Activated CD8-positive, alpha-beta T cell treated with anti-CD3 and anti-CD28 coated beads, Interleukin-2, amount 10 ng/mL, durations not matched to agents 7 days and 5 days (primary cell): ENCODE measurements at regions not wholly inside any gene's neighbourhood (a gene's known extent, or its start where the extent isn't known, plus 50 kb on each side); places are given as distances from the start of the nearest gene placed in this dataset.

Experiments
- ATAC-seq: fragments of 150-1000 bp; cut with Tn5 transposase; one replicate; pipeline ENCODE4 v1.10.0; 2021; ENCODE audit warnings: moderate library complexity
- CTCF ChIA-PET: fragments of 350-600 bp; sonication (Branson Sonifier 250); formaldehyde crosslinking; loops from one replicate; lab custom pipeline; 2021; ENCODE audit warnings: antibody characterized with exemption; lab: Charles Lee
- POLR2A ChIA-PET: fragments of 350-600 bp; sonication (Branson Sonifier 250); formaldehyde crosslinking; loops from one replicate; lab custom pipeline; 2021; ENCODE audit warnings: antibody characterized with exemption; lab: Charles Lee
- DNase-seq: peaks from one replicate; pipeline ENCODE4 v3.0.0-alpha.2; 2020
- H3K27ac Mint-ChIP-seq: one replicate; pipeline ENCODE4 v1.8.0; 2021; ENCODE audit warnings: mild to moderate bottlenecking, mixed read lengths
- H3K27me3 Mint-ChIP-seq: one replicate; pipeline ENCODE4 v1.8.0; 2021; ENCODE audit warnings: low read depth, mixed read lengths
- H3K36me3 Mint-ChIP-seq: one replicate; pipeline ENCODE4 v1.8.0; 2021; ENCODE audit warnings: low read depth, mixed read lengths
- H3K4me1 Mint-ChIP-seq: one replicate; pipeline ENCODE4 v1.8.0; 2021; ENCODE audit warnings: low read depth, mixed read lengths
- H3K4me3 Mint-ChIP-seq: one replicate; pipeline ENCODE4 v1.8.0; 2021; ENCODE audit warnings: mild to moderate bottlenecking, mixed read lengths
- H3K9me3 Mint-ChIP-seq: one replicate; pipeline ENCODE4 v1.8.0; 2022; ENCODE audit warnings: mixed read lengths; ENCODE audit not compliant: insufficient read depth

- DNase-seq (no peak), ATAC-seq (no peak)
- no peaks in the 10 kb centered on the region for H3K4me1 Mint-ChIP-seq
- ChIA-PET CTCF (no interaction called here), POLR2A (no interaction called here)
- no peaks in the 10 kb centered on the region for H3K9me3 Mint-ChIP-seq
- H3K4me3 Mint-ChIP-seq: no peak overlapping the region
- H3K27ac Mint-ChIP-seq: no peak overlapping the region
- H3K27me3 Mint-ChIP-seq: peaks cover 2% of the 10 kb centered on the region
- no peaks in the 10 kb centered on the region for H3K36me3 Mint-ChIP-seq
Measured at GRCh38 chr11:45532546-45532945, 132.9 kb downstream of the CHST1 start.

- no peak overlapping the region for H3K4me3 Mint-ChIP-seq
- CTCF ChIA-PET: no interaction called here
- POLR2A ChIA-PET: no interaction called here
- H3K36me3 Mint-ChIP-seq: no peaks in the 10 kb centered on the region
- H3K27me3 Mint-ChIP-seq: peaks cover 2% of the 10 kb centered on the region
- ATAC-seq (no peak), DNase-seq (no peak)
- no peak overlapping the region for H3K27ac Mint-ChIP-seq
- H3K4me1 Mint-ChIP-seq: no peaks in the 10 kb centered on the region
- H3K9me3 Mint-ChIP-seq: no peaks in the 10 kb centered on the region
Measured at GRCh38 chr11:45530776-45531175, 134.6 kb downstream of the CHST1 start.

GRCh38 chr11:45530111-45530510, 135.3 kb downstream of the CHST1 start:
- Mint-ChIP-seq H3K4me3 (no peak overlapping the region), H3K27me3 (peaks cover 2% of the 10 kb centered on the region), H3K36me3 (no peaks in the 10 kb centered on the region), H3K27ac (no peak overlapping the region), H3K9me3 (no peaks in the 10 kb centered on the region), H3K4me1 (no peaks in the 10 kb centered on the region)
- ChIA-PET CTCF (no interaction called here), POLR2A (no interaction called here)
- DNase-seq: no peak
- ATAC-seq: no peak

- POLR2A ChIA-PET: no interaction called here
- ATAC-seq: no peak
- no peaks in the 10 kb centered on the region for H3K9me3 Mint-ChIP-seq
- no peaks in the 10 kb centered on the region for H3K36me3 Mint-ChIP-seq
- no peak overlapping the region for H3K4me3 Mint-ChIP-seq
- no peak overlapping the region for H3K27ac Mint-ChIP-seq
- CTCF ChIA-PET: no interaction called here
- H3K4me1 Mint-ChIP-seq: no peaks in the 10 kb centered on the region
- no peak for DNase-seq
- peaks cover 2% of the 10 kb centered on the region for H3K27me3 Mint-ChIP-seq
Measured at GRCh38 chr11:45528435-45528834, 137.0 kb downstream of the CHST1 start.

- ATAC-seq: no peak
- ChIA-PET POLR2A (no interaction called here), CTCF (no interaction called here)
- Mint-ChIP-seq H3K36me3 (no peaks in the 10 kb centered on the region), H3K4me3 (no peak overlapping the region), H3K27me3 (no peaks in the 10 kb centered on the region), H3K27ac (no peak overlapping the region), H3K4me1 (no peaks in the 10 kb centered on the region), H3K9me3 (no peaks in the 10 kb centered on the region)
- DNase-seq: no peak
Measured at GRCh38 chr11:45527898-45528297, 137.5 kb downstream of the CHST1 start.

GRCh38 chr11:45525393-45525792, 140.0 kb downstream of the CHST1 start:
- no peak for DNase-seq
- Mint-ChIP-seq H3K27ac (no peak overlapping the region), H3K4me1 (no peaks in the 10 kb centered on the region), H3K27me3 (no peaks in the 10 kb centered on the region), H3K36me3 (no peaks in the 10 kb centered on the region), H3K4me3 (no peak overlapping the region), H3K9me3 (no peaks in the 10 kb centered on the region)
- ChIA-PET CTCF (no interaction called here), POLR2A (no interaction called here)
- no peak for ATAC-seq

GRCh38 chr11:45523760-45524159, 141.7 kb downstream of the CHST1 start:
- CTCF ChIA-PET: no interaction called here
- POLR2A ChIA-PET: no interaction called here
- H3K9me3 Mint-ChIP-seq: no peaks in the 10 kb centered on the region

GRCh38 chr11:45518833-45519535, 146.4 kb downstream of the CHST1 start:
- no peak for ATAC-seq
- H3K4me1 Mint-ChIP-seq: no peaks in the 10 kb centered on the region
- H3K9me3 Mint-ChIP-seq: no peaks in the 10 kb centered on the region

More at GRCh38 chr11:45523760-45524159, 141.7 kb downstream of the CHST1 start:
- no peaks in the 10 kb centered on the region for H3K36me3 Mint-ChIP-seq
- H3K27me3 Mint-ChIP-seq: no peaks in the 10 kb centered on the region
- no peak for DNase-seq
- no peaks in the 10 kb centered on the region for H3K4me1 Mint-ChIP-seq
- no peak overlapping the region for H3K4me3 Mint-ChIP-seq
- no peak for ATAC-seq
- no peak overlapping the region for H3K27ac Mint-ChIP-seq

GRCh38 chr11:45518141-45518832, 147.1 kb downstream of the CHST1 start:
- POLR2A ChIA-PET: no interaction called here
- Mint-ChIP-seq H3K36me3 (no peaks in the 10 kb centered on the region), H3K4me1 (no peaks in the 10 kb centered on the region), H3K9me3 (no peaks in the 10 kb centered on the region), H3K27ac (no peak overlapping the region), H3K4me3 (no peak overlapping the region), H3K27me3 (no peaks in the 10 kb centered on the region)
- no peak for ATAC-seq
- CTCF ChIA-PET: no interaction called here
- no peak for DNase-seq

More at GRCh38 chr11:45518833-45519535, 146.4 kb downstream of the CHST1 start:
- DNase-seq: no peak
- POLR2A ChIA-PET: no interaction called here
- H3K4me3 Mint-ChIP-seq: no peak overlapping the region
- CTCF ChIA-PET: no interaction called here
- no peak overlapping the region for H3K27ac Mint-ChIP-seq
- no peaks in the 10 kb centered on the region for H3K27me3 Mint-ChIP-seq
- H3K36me3 Mint-ChIP-seq: no peaks in the 10 kb centered on the region

GRCh38 chr11:45517171-45517770, 148.2 kb downstream of the CHST1 start:
- ChIA-PET CTCF (no interaction called here), POLR2A (no interaction called here)
- Mint-ChIP-seq H3K9me3 (no peaks in the 10 kb centered on the region), H3K27me3 (no peaks in the 10 kb centered on the region), H3K27ac (no peak overlapping the region), H3K4me1 (no peaks in the 10 kb centered on the region), H3K36me3 (no peaks in the 10 kb centered on the region), H3K4me3 (no peak overlapping the region)
- DNase-seq (no peak), ATAC-seq (no peak)

GRCh38 chr11:45513821-45514340, 151.5 kb downstream of the CHST1 start:
- Mint-ChIP-seq H3K27ac (no peak overlapping the region), H3K9me3 (no peaks in the 10 kb centered on the region), H3K4me3 (no peak overlapping the region), H3K4me1 (no peaks in the 10 kb centered on the region), H3K36me3 (no peaks in the 10 kb centered on the region), H3K27me3 (peaks cover 2% of the 10 kb centered on the region)
- DNase-seq (no peak), ATAC-seq (no peak)
- POLR2A ChIA-PET: no interaction called here
- CTCF ChIA-PET: no interaction called here

GRCh38 chr11:45512471-45513148, 152.8 kb downstream of the CHST1 start:
- H3K4me3 Mint-ChIP-seq: no peak overlapping the region
- H3K9me3 Mint-ChIP-seq: no peaks in the 10 kb centered on the region
- ATAC-seq (no peak), DNase-seq (no peak)
- H3K27ac Mint-ChIP-seq: no peak overlapping the region
- peaks cover 2% of the 10 kb centered on the region for H3K27me3 Mint-ChIP-seq
- H3K4me1 Mint-ChIP-seq: no peaks in the 10 kb centered on the region
- ChIA-PET POLR2A (no interaction called here), CTCF (no interaction called here)
- H3K36me3 Mint-ChIP-seq: no peaks in the 10 kb centered on the region
